ENCODE measurements at regions not wholly inside any gene's neighbourhood (a gene's known extent, or its start where the extent isn't known, plus 50 kb on each side); places are given as distances from the start of the nearest gene placed in this dataset.

DNA sequence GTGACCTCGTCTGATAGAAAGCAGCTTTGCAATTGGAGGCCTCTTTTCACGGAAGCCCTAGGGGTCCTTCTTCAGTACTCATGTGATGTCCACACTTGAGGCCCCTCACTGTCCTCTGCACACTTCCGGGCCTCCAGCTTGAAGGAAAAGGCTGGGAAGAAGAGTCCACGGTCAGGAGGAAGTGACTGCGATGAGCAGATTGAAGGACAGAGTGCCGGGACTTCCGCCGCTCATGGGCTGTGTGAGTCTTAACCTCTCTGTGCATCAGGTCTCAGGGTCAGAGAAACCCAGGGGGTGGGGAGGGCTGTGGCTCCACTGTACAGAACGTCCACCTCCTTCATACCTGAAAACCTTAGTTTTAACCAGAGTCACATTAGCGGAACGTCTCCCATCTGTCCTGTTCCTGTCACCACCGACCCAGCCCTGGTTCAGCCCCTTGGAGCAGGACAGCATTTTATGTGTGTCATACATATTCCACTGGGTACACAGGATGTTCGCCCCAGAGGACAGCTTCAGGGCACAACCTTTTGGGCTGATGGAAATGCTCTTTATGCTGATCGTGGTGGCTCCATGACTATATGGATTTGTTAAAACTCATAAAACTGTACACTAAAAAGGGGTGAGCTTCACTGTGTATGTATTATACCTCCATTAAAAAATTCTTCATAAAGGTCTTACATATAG lies 51.0 kb upstream of the SORCS2 start:
- Mint-ChIP-seq H3K27ac (no peak overlapping the region), H3K27me3 (peaks cover 12% of the 10 kb centered on the region), H3K36me3 (ENCODE audit: low read depth) (no peaks in the 10 kb centered on the region), H3K4me1 (ENCODE audit: low read depth) (no peaks in the 10 kb centered on the region), H3K9me3 (no peaks in the 10 kb centered on the region), H3K4me3 (no peak overlapping the region)
- H3K9me3 ChIP-seq (ENCODE audit: control insufficient read depth in 1 of 2, insufficient read depth in 1 of 2, low read length in 2 of 2) = peaks cover 0 to 5% of the 10 kb centered on the region in 2 experiments
- intact Hi-C loops (cut with DNase I, micrococcal nuclease) = no loop called here
- no peak overlapping the region for H3K4me3 ChIP-seq (ENCODE audit: low read length)
- CTCF ChIA-PET = no interaction called here
- H3K4me1 ChIP-seq (ENCODE audit: insufficient read depth, low read length) = no peaks in the 10 kb centered on the region
- TF ChIP-seq, protein P1, sequence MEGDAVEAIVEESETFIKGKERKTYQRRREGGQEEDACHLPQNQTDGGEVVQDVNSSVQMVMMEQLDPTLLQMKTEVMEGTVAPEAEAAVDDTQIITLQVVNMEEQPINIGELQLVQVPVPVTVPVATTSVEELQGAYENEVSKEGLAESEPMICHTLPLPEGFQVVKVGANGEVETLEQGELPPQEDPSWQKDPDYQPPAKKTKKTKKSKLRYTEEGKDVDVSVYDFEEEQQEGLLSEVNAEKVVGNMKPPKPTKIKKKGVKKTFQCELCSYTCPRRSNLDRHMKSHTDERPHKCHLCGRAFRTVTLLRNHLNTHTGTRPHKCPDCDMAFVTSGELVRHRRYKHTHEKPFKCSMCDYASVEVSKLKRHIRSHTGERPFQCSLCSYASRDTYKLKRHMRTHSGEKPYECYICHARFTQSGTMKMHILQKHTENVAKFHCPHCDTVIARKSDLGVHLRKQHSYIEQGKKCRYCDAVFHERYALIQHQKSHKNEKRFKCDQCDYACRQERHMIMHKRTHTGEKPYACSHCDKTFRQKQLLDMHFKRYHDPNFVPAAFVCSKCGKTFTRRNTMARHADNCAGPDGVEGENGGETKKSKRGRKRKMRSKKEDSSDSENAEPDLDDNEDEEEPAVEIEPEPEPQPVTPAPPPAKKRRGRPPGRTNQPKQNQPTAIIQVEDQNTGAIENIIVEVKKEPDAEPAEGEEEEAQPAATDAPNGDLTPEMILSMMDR (IDR thresholded peaks at IDR 0.05) = no peak
- no peaks in the 10 kb centered on the region for H3K36me3 ChIP-seq (ENCODE audit: insufficient read depth, low read length)
- no peak for DNase-seq
- POLR2A ChIA-PET = no interaction called here
- no peak for ATAC-seq (ENCODE audit: poor library complexity)
- peaks cover 0 to 8% of the 10 kb centered on the region in 2 experiments for H3K27me3 ChIP-seq (ENCODE audit: control insufficient read depth in 1 of 2, insufficient read depth in 2 of 2, low read length in 2 of 2)
- no peak overlapping the region for H3K27ac ChIP-seq (ENCODE audit: low read depth in 1 of 2, low read length in 2 of 2)

DNA sequence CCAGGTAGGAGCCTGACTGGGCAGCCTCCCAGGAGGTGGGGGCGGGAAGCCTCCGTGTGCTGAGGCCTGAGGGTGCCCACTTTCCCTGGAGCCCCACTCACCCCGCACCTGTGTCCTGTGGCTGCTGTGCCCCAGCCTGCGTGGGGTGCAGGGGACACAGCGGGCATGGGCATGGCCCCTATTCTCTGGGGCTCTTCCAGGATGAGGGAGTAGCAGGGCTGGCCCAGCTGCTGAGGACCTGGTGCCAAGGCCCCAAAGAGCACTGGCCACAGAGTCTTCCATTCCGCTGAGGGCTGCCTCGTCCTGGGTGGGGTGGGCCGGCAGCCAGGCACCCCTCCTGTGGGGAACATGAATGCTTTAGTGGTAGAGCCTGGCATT lies 51.7 kb upstream of the SORCS2 start:
- Mint-ChIP-seq H3K9me3 (no peaks in the 10 kb centered on the region), H3K27ac (no peak overlapping the region), H3K4me3 (no peak overlapping the region), H3K4me1 (ENCODE audit: low read depth) (no peaks in the 10 kb centered on the region), H3K36me3 (ENCODE audit: low read depth) (no peaks in the 10 kb centered on the region), H3K27me3 (peaks cover 9% of the 10 kb centered on the region)
- Histone ChIP-seq H3K36me3 (ENCODE audit: insufficient read depth, low read length) (no peaks in the 10 kb centered on the region), H3K4me3 (ENCODE audit: low read length) (no peak overlapping the region), H3K4me1 (ENCODE audit: insufficient read depth, low read length) (no peaks in the 10 kb centered on the region), H3K27ac (ENCODE audit: low read depth in 1 of 2, low read length in 2 of 2) (no peak overlapping the region), H3K9me3 (ENCODE audit: control insufficient read depth in 1 of 2, insufficient read depth in 1 of 2, low read length in 2 of 2) (peaks cover 0 to 5% of the 10 kb centered on the region in 2 experiments), H3K27me3 (ENCODE audit: control insufficient read depth in 1 of 2, insufficient read depth in 2 of 2, low read length in 2 of 2) (peaks cover 0 to 5% of the 10 kb centered on the region in 2 experiments)
- intact Hi-C loops (cut with DNase I, micrococcal nuclease) = no loop called here
- ChIA-PET CTCF (no interaction called here), POLR2A (no interaction called here)
- DNase-seq = no peak
- ATAC-seq (ENCODE audit: poor library complexity) = no peak
- TF ChIP-seq, protein P1 (IDR thresholded peaks at IDR 0.05) = no peak

DNA sequence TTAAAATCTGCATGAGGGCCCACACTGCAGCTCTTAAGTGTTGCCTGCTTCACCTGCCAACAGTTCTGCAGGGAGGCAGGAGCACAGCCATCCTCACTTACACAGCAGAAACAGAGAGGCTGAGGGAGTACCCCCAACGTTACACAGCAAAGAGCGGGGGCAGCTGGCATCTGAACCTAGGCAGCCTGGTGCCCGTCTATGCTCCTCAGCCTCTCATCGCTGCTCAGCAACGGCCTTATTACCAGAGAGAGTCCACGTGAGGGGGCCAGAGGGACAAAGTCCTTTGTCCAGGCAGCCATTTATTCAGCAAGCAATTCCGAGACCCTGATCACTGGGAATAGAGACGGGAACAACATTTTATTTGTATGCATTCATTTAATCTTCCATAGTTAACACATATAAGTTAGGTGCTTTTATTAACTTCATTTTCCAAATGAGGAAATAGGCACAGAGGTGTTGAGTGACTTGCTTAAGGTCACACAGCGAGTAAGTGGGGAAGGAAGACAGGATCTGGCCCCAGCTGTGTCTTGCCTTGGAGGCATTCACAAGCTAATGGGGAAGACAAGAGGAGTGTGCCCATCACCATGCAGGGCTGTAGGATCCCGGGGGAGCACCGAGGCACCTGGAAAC lies 52.2 kb upstream of the SORCS2 start:
- no peaks in the 10 kb centered on the region for H3K36me3 ChIP-seq (ENCODE audit: insufficient read depth, low read length)
- no peaks in the 10 kb centered on the region for H3K4me1 Mint-ChIP-seq (ENCODE audit: low read depth)
- no peak overlapping the region for H3K27ac Mint-ChIP-seq
- H3K9me3 Mint-ChIP-seq = no peaks in the 10 kb centered on the region
- H3K4me1 ChIP-seq (ENCODE audit: insufficient read depth, low read length) = peaks cover under 1% of the 10 kb centered on the region
- peaks cover 0 to 5% of the 10 kb centered on the region in 2 experiments for H3K9me3 ChIP-seq (ENCODE audit: control insufficient read depth in 1 of 2, insufficient read depth in 1 of 2, low read length in 2 of 2)
- peaks cover 0 to 2% of the 10 kb centered on the region in 2 experiments for H3K27me3 ChIP-seq (ENCODE audit: control insufficient read depth in 1 of 2, insufficient read depth in 2 of 2, low read length in 2 of 2)
- H3K4me3 ChIP-seq (ENCODE audit: low read length) = no peak overlapping the region
- no peak overlapping the region for H3K27ac ChIP-seq (ENCODE audit: low read depth in 1 of 2, low read length in 2 of 2)
- DNase-seq (no peak), ATAC-seq (ENCODE audit: poor library complexity) (no peak)
- ChIA-PET POLR2A (no interaction called here), CTCF (no interaction called here)
- no peak overlapping the region for H3K4me3 Mint-ChIP-seq
- peaks cover 7% of the 10 kb centered on the region for H3K27me3 Mint-ChIP-seq
- TF ChIP-seq, protein P1 (IDR thresholded peaks at IDR 0.05) = no peak
- H3K36me3 Mint-ChIP-seq (ENCODE audit: low read depth) = no peaks in the 10 kb centered on the region
- intact Hi-C loops (cut with DNase I, micrococcal nuclease) = no loop called here

All from CD4-positive, alpha-beta T cell (primary cell).